ENCODE measurements at regions not wholly inside any gene's neighbourhood (a gene's known extent, or its start where the extent isn't known, plus 50 kb on each side); places are given as distances from the start of the nearest gene placed in this dataset.

- FAIRE-seq, result no peak
- Histone ChIP-seq H3K4me2 (no peak overlapping the region), H3K27ac (no peak overlapping the region), H3K4me1 (no peaks in the 10 kb centered on the region), H3K9me3 (no peaks in the 10 kb centered on the region), H3K4me3 (no peak overlapping the region)
- no peak for ATAC-seq
- ChIA-PET POLR2A (no interaction called here), CTCF (interaction anchor here (0.7 kb wide), 1 partner anchor 1335 kb away, joined by 4 read pairs; no protein-coding TSS in a partner anchor)
- DNase-seq (ENCODE audit: low read depth in 1 of 2, low spot score in 1 of 2), result no peak
- no peak for TF ChIP-seq FOSB (CRISPR knock-in tag; IDR thresholded peaks at IDR 0.05)
- no peak for TF ChIP-seq PHF8 (IDR thresholded peaks at IDR 0.05; ENCODE audit: borderline replicate concordance, low read depth)
- no peak for TF ChIP-seq JUNB (IDR thresholded peaks at IDR 0.05)
- TF ChIP-seq HOXB5 (CRISPR knock-in tag; IDR thresholded peaks at IDR 0.05), result no peak
- no peak for TF ChIP-seq CTCF (IDR thresholded peaks at IDR 0.05)
- no peak for TF ChIP-seq CHD2 (IDR thresholded peaks at IDR 0.05; ENCODE audit: low read length, partially characterized antibody)
- no peak for TF ChIP-seq RFX5 (IDR thresholded peaks at IDR 0.05)
- TF ChIP-seq SMC3 (IDR thresholded peaks at IDR 0.05), result no peak
- no peak for TF ChIP-seq POLR2A (IDR thresholded peaks at IDR 0.05; ENCODE audit: low read length)
- TF ChIP-seq MYC (IDR thresholded peaks at IDR 0.05; ENCODE audit: borderline replicate concordance, low read length), result no peak
- no peak for TF ChIP-seq REST (IDR thresholded peaks at IDR 0.05)
- no peak for TF ChIP-seq E2F6 (IDR thresholded peaks at IDR 0.05; ENCODE audit: borderline replicate concordance, low read depth)
These were observed 789.7 kb downstream of the FRK start for GRCh38 chr6:115270953-115271352.

- no peak for FAIRE-seq
- no peaks in the 10 kb centered on the region for H3K4me1 ChIP-seq
- no peak overlapping the region for H3K4me2 ChIP-seq
- no peak overlapping the region for H3K27ac ChIP-seq
- no peak for ATAC-seq
- WGBS (ENCODE audit: missing lambda C conversion rate), result 20% methylated on average over 4 of the region's 4 CpGs
- no peaks in the 10 kb centered on the region for H3K9me3 ChIP-seq
- CTCF ChIA-PET, result no interaction called here
- POLR2A ChIA-PET, result no interaction called here
- no peak for DNase-seq (ENCODE audit: low read depth in 1 of 2, low spot score in 1 of 2)
- TF ChIP-seq E2F6 (IDR thresholded peaks at IDR 0.05; ENCODE audit: borderline replicate concordance, low read depth) (no peak), RFX5 (IDR thresholded peaks at IDR 0.05) (no peak), JUNB (IDR thresholded peaks at IDR 0.05) (no peak), ZFP36 (IDR thresholded peaks at IDR 0.05; ENCODE audit: borderline replicate concordance, partially characterized antibody) (no peak), MAX (IDR thresholded peaks at IDR 0.05) (no peak), NPAS2 (CRISPR knock-in tag; IDR thresholded peaks at IDR 0.05; ENCODE audit: borderline replicate concordance) (no peak), ATOH8 (CRISPR knock-in tag; IDR thresholded peaks at IDR 0.05; ENCODE audit: low read depth) (no peak), FOSL2 (IDR thresholded peaks at IDR 0.05) (no peak), FOSL2 (CRISPR knock-in tag; IDR thresholded peaks at IDR 0.05) (no peak), BCL3 (IDR thresholded peaks at IDR 0.05) (no peak), HEYL (CRISPR knock-in tag; IDR thresholded peaks at IDR 0.05) (no peak), NR3C1 (IDR thresholded peaks at IDR 0.05) (no peak), JUN (IDR thresholded peaks at IDR 0.05) (no peak), MAFK (IDR thresholded peaks at IDR 0.05; ENCODE audit: partially characterized antibody) (no peak), MAZ (IDR thresholded peaks at IDR 0.05; ENCODE audit: borderline replicate concordance, low read depth, low read length) (no peak), HDAC2 (IDR thresholded peaks at IDR 0.05) (no peak), HOXB13 (CRISPR knock-in tag; IDR thresholded peaks at IDR 0.05; ENCODE audit: low read depth) (no peak), EP300 (IDR thresholded peaks at IDR 0.05) (no peak), GATA3 (IDR thresholded peaks at IDR 0.05; ENCODE audit: borderline replicate concordance) (no peak), HOXB5 (CRISPR knock-in tag; IDR thresholded peaks at IDR 0.05) (no peak)
- no peak overlapping the region for H3K4me3 ChIP-seq
These were observed 819.3 kb downstream of the FRK start for GRCh38 chr6:115241373-115241772.
